Inflammatory macrophage treated with lipopolysaccharide for 1 hour (primary cell): ENCODE measurements at regions not wholly inside any gene's neighbourhood (a gene's known extent, or its start where the extent isn't known, plus 50 kb on each side); places are given as distances from the start of the nearest gene placed in this dataset.

Experiments used
- DNase-seq, 2 donors: peaks; one replicate each; pipeline ENCODE4 v3.0.0-alpha.2; 2020 to 2022

DNA sequence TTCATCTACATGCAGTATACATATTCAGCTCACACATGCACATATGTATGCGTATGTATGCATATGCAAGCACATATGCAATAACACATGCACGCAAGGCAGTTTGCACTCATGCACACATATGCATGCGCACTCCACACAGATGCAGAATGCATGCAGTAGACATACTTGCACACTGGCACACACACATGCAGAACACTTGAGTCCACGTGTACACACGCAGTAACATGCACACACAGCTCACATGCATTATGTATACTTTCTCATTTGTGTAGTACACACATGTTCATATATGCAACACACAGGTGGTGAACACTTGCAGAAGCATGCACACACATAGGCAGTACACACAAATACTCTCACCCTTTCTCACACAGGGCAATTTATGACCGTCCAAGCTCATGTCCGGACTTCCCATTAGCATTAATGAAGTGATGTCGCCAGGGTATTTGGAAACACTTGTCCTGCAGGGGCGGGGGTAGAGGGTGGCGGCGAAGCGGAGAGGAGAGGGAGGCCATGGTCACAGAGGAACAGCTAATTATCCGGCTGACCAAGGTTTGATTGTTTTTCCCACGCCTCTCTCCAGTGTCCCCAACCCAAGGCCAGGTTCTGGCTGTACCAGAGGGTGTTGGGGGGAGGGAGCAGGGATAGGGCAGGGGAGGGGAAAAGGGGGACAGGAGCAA lies 91.3 kb downstream of the VEGFA start:
- no peak for DNase-seq

DNA sequence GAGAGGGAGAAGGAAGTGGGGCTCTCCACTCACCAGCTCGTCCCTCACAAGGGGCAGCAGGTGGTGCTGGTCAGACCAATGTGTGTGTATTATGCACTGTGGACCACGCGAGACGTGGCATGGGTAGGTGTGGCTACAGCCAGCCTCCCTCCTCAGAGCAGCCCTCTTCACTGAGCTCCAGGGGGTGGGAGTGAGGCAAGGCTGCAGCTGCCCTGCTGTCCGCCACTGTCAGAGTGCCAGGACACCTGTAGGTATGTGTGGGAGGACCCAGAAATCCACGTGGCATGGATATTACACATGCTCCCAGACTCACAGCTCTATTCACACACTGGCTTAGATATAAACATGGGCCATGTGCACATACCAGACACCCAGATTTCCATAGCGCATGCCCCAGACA lies 90.3 kb downstream of the VEGFA start:
- DNase-seq: no peak

DNA sequence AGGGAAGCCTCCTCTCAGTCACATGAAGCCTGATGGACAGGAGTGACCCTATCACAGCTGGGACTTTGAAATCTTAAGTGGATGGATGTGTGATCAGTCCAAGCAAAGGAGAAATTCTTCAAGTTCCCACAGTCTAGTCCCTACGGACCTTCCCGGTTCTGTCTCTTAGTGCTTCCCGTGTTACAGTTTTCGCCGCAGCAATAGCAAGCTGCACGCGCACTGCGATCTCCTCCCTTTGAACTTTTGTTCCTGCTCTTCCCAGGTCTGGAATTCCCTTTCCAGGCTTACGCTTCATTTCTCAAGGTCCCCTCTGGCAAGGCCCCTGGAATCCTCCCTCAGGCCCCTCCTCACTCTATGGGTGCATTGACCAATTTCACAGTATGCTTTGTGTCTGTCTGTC lies 89.2 kb downstream of the VEGFA start:
- no peak for DNase-seq

DNA sequence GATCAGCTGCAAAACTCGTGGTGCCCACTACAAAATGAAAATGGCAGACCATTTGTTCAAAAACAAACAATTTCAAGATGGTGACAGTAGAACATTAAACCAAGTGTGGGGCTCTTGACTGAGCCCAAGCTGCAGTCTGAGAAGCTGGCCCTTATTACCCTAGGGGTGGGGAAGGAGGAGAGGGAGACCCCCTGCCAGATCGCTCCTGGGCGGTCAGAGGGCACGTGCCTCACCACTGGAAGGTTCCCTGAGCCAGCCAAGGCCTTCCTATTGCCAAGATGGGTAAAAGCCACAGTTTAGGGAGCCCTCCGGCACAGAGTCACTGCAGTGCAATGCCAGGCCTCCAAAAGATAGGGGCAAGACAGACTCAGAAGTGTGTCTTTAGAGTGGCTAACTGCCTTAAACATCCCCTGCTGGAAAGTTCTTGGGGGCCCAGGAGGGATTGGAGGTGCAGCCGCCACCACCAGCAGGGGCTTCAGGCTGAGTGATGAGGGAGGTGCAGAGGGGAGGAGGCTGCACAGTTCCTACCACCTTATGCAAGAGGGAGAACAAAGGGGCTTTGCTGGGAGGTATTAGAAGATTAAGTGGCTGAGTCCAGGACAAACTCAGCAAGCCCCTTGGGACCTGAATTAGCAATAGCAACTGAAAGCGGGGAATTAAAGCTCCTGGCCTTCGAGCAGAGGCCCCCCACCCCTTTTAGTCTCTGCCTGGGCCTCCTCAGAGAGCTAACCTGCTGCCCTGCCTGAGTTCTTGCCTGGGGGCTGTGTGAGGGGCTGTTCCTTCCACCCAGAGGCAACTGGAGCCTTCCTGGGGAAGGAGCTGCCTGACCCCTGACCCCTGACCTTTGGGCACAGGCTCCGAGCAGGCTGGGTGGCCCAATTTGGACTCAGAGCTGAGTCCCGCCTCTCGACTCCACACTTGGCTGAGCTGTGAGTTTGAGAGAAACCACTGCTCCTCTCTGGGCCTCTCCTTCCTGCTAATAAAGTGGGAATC lies 88.4 kb downstream of the VEGFA start:
- DNase-seq: no peak

DNA sequence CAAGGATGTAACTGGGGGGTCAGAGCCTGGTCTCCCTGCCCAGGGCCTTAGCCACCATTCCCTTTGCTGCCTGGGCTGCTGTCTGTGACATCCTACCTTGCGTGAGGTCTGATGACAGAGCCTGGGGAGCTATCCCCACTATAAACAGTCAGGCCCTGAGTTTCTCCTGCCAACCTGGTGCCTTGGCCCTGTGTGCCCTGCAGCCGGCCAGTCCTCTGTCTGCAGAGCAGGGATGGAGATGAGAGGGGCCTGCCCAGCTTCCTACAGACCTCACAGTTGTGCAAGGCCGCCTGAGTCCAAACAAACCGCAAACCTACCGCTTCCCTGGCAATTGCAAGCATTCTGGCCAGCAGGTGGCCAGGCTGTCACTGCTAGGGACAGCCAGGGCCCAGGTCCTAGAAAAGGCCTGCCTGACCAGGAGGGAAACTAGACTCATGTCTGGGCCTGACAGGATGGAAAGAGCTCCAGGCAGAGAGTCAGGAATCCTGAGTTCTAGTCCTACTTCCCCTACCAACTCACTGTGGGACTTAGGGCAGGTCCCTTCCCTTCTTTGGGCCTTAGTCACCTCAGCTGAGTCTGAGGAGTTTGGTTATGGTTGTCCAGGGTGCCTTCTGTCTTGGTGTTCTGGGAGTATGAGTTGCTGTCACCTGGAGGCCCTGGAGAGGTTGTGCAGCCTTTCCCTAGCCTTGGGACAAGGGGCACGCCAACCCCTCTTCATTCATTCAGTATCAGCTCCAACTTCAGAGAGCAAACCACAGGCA lies 86.2 kb downstream of the VEGFA start:
- DNase-seq: peak in 1 of 2 donors; percentile 18

DNA sequence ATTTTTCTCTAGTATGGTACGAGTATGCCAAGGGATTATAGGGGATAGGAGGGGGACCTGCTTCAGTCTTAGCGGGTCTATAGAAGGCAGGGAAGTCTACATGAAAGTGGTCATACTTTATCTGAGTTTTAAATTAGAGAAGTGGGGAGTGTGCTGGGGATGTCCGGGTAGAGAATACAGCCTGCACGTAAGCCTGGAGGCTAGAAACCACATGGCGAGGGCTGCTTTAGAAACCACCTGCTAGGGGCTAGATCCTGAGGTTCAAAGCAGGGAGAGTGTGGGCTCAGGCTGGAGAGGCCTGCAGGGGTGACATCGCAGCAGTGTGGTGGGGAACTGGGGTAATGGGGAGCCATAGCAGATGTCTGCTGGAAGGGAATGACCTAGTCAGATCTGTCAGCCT lies 85.2 kb downstream of the VEGFA start:
- no peak for DNase-seq

DNA sequence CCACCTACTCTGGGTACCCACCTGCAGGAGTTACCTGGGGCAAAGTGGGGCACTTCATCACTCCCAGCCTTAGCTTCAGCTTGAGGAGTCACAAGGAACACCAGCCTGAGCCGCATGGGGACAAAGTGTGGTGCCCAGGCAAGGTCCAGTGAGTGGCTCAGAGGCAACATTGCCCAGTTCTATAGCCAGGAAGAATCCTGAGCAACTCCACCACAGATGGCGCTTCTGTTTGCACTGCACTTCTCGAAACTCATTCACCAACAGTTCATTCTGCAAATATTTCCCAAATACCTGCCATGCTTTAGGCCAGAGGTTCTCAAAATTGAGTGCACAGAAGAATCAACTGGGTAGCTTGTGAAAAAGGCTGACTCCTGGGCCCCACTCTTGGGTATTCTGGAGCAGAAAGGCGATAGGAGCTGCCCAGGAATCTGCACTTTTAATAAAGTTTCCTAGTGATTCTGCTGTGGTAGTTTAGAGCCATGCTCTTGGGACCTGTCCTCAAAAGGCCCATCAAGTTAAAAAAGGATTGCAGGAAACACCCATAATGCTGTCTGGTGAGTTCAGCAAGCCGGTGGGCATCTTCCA lies 83.1 kb downstream of the VEGFA start:
- DNase-seq: no peak

DNA sequence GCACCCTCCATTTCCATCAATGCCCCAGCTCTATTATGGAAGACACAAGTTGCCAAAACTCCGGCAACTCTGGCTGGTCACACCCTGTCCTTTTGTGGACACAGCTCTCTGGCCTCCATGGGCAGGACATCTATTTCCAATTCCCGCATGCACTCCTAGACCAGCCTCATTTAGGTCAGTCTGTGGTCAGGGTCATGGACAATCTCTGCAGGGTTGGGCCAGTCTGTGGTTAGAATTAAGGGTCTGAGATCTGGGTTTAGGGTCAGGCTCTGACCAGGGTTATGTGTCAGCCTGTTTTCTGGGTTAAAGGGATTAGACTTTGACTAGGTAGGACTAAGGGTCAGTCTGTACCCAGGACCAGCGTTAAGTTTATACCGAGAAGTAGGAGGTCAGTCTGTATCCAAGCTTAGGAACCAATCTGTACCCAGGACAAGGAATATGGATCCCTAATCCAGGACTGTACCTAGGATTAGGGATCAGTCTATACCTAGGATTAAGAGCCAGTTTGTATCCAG lies 82.4 kb downstream of the VEGFA start:
- no peak for DNase-seq

DNA sequence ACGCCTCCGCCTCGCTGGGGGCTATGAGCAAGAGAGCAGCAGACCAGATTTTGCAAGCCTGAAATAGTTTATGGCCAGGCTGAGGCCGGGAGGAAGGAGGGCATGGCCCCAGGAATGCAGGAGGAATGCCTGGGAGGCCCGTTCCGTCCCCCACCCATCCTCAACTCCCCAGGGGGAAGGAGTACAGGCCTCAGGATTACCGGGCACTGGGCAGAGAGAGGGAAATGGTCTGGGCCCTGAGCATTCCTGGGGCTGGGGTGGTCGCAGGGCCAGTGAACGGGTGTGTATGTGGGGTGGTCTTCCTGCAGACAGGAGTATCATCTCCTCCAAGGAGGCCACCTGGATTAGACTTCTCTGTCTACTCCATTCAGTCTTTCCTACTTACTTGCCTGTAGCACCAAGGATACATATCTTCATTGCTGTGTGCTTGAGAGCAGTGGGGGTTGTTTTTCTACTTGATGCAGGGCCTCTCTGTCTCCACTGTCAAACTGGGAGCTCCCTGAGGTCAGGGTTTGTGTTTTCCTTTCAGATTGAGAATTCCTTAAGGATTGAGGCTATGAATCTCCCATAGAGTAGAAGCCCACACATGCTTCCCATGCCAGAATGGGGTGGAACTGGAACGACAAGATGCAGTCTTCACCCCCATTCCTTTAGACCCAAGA lies 81.3 kb downstream of the VEGFA start:
- DNase-seq: no peak

DNA sequence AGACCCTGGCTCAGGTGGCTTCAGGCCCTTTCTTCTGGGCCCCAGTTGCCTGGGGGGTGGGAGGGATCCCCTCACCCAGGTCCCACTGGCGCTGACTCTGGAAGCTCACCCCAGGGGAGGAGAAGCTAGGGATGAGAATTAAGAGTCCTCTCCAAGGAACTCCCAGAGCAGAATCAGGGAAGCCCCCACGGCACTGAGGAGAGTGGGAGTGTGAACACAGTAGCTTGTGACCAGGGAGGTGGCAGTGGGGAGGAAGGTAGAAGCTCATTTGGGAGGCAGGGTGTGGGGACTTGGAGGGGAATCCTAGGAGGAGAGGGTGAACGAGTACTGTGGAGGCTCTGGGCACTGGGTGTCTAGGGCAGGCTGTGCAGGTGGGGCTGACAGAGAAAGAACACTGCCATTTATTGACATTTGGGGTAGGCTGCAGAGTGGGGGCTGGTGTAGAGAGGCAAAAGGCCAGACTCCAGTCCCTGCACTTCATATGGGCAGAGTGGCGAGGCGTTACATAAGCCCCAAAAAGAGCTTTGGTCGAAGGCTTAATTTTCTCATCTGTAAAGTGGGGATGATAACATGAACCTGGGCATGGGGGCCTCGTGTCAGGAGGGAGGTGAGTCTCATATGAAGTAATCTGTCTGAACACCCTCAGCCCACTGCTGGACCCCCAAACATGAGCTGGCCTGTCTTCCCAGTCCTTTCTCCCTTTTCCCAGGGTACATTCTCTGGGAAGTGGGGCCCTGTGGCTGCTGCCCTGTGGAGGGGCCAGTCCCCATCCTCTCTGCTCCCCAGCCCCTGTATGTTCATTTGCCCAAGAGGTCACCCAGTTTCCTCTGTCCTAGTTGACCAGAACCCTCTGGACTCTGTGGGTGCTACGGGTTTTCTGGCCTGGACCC lies 80.5 kb downstream of the VEGFA start:
- DNase-seq: no peak

DNA sequence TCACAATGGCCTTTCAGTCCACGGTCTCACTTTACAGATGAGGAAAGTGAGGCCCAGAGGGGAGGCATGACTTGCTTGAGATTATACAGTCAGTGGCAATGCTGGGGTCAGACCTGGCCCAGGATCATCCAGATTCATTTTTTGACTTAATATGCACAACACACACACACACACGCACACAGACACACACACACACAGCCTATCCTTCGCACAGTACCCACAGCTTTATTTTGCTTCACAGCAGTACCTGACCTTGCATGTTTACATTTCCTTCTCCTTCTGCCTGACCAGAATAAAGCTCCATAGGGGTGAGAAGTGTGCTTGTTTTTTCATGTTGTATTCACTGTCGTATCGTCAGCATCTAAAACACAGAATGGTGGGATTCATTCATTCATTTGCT lies 79.8 kb downstream of the VEGFA start:
- DNase-seq: no peak

DNA sequence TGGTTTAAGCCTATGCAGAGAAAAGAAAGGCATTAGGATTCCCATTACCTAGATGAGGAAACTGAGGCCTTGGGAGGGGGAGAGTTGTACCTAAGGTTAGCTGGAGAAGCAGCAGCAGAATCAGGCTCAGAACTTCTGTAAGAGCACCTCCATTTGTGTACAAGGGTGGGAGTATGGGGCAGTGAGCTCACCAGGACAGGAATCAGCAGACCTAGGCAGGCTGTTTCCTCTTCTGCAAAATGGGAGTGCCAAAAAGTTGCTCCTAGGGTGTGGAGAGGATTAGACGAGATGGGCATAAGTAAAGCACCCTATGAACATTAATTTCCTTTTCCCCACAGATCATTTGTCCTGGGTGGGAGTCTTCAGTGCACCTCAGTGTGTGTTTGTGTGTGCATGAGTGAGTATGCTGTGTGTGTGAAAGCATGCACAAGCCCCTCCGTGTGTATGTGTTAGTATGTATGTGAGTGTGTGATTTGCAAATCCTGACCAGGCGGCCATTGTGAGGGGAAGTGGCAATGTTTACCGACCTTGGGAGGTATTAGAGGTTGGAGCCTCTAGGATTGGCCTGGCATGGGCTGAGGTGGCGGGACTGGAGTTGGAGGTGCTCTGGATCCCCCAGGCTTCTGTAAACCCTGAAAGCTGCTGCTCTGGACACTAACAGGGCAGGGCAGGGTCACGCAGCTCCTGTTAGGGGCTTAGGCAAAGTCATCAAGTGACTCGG lies 78.8 kb downstream of the VEGFA start:
- DNase-seq: peak in 1 of 2 donors; percentile 32

DNA sequence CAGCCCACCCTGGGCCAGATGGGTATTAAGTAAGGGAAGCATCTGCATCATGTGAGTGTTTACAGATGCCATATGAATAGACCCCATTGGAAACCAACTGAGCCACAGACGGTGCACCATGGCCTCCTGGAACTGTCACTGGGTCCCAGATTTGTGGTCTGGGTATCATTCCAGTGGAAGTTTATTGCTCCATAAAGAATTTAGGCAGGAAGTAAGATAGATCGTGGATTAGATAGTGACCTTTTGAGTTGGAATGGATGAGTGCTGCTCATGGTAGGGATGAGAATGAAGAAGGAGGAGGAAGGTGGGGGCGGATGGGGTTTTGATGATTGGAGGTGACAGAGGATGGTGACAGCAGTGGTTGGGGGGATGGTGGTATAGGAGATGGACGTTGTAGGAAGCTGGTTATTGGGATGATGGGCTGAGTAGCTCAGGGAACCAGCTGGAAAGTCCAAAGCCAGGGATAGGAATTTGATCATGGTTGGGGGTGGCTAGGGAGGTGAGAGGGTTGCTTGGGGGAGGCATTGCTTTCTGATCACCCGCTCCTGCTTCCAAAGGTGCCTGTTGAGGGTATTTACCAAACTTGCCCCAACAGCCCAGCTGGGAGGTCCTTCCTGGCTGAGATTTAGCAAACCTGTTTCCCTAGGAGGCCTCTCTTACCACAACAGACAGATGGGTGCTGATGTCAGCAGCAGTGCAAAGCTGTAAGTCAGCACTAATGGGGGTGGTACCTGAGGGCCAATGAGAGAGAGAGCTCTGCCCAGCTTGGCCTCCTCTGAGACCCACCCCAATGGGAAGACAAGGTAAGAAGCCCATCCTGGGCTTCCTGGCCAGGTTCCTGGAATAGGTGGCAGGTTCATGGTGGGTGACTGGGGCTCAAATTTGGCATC lies 78.0 kb downstream of the VEGFA start:
- DNase-seq: no peak

DNA sequence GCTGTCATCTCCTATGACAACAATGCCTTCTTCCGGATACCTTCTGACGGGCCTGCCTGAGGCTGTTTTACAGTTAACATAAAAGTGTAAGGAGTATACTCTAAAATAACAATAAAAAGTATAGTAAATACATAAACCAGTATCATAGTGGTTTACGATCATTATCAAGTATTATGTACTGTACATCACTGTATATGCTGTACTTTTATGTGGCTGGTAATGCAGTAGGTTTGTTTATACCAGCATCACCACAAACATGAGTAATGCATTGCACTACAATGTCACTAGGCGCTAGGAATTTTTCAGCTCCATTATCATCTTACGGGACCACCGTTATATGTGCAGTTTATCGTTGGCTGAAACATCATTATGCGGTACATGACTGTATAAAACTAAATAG lies 76.5 kb downstream of the VEGFA start:
- DNase-seq: no peak

DNA sequence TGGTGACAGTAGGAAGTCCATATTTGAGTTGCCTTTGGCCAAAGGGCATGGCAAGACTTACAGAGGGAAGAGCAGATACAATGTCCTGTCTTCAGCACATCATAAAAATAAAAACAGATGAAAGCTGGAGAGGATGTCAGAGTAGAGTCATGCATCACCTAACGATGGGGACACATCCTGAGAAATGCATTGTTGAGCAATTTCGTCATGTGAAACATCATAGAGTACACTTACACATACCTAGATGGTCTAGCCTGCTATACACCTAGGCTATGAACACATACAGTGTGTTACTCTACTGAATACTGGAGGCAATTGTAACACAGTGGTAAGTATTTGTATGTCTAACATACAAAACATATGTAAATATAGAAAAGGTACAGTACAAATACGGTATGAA lies 75.6 kb downstream of the VEGFA start:
- DNase-seq: no peak

DNA sequence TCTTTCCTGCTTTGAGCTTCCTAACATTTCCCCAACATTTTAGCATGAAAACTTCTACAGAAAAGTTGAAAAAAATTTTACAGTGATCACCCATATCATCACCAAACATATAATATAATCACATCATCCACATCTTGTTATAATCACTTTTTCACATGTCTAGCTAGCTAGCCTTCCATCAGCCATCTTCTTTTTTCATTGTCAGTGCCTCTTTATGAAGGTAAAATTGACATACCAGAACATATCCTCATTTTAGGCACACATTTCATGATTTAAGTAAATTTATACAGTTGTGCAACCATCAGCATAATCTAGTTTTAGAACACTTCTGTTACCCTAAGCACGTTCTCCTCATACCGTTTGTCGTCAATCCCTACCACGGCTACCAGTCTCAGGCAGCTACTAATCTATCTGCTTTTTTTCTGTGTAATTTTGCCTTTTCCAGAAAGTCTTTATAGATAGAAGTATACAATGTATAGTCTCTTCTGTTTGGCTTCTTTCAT lies 73.7 kb downstream of the VEGFA start:
- DNase-seq: no peak

DNA sequence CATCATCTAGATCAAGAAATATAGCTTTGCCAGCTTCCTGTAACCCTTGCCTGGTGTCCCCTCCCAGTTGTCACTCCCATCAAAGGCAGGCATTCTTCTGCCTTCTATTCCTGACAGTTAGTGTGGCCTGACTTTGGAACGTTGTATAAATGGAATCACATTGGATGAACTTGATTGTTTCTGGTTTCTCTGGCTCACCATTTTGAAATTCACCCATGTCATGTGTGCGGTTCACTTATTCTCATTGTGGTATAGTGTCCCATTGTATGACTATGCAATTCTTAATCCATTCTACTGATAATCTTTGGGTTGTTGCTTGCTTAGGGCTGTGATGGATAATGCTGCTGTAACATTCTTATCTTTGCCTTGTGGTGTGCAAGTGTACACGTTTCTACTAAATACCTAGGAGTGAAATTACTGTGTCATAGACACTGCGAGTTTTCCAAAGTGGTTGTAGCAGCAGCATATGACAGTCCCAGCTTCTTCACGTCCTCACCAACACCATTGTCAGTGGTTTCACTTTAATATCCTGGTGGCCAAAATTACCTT lies 73.2 kb downstream of the VEGFA start:
- no peak for DNase-seq

DNA sequence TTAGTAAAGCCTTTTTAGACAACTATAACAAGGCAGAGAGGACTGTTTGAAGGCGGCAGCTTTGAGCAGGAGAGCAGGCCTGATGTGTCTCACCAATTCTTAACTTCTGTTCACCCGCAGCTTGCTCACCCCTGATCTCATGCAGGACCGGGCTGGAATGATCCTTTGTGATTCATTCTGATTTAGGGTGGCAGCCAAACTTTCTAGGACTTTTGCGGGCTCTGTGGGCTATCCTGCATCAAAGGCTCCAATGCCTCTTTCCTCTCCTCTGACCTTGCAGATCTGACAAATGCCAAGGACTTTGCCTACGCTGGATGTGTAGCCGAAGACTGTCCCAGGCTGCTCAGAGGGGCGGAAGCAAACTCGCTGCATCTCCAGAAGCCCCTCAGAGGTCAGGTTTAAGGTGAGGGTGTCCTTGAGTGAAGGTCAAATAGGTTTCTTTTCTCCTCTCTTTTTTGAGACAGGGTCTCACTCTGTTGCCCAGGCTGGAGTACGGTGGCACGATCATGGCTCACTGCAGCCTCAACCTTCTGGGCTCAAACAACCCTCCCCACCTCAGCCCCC lies 72.3 kb downstream of the VEGFA start:
- no peak for DNase-seq
